ENCODE measurements at regions not wholly inside any gene's neighbourhood (a gene's known extent, or its start where the extent isn't known, plus 50 kb on each side); places are given as distances from the start of the nearest gene placed in this dataset.

GRCh38 chr7:47089068-47089417 is 492.9 kb downstream of the TNS3 start:
- TF ChIP-seq POLR2A (IDR thresholded peaks at IDR 0.05; ENCODE audit: extremely low read depth, insufficient read length) (no peak), CTCF (IDR thresholded peaks at IDR 0.05; ENCODE audit: low read depth, low read length) (no peak), MYC (IDR thresholded peaks at IDR 0.05; ENCODE audit: low read depth, low read length) (no peak)
